ENCODE measurements at regions not wholly inside any gene's neighbourhood (a gene's known extent, or its start where the extent isn't known, plus 50 kb on each side); places are given as distances from the start of the nearest gene placed in this dataset.
A peak's percentile ranks its signal among the peaks of the same experiment; 100 is the strongest.

GRCh38 chr2:41900101-41900577 lies 147.7 kb upstream of the PKDCC start:
- TF ChIP-seq CTCF (conservative IDR thresholded peaks at IDR 0.05) = no peak
- no peak overlapping the region for H3K27ac ChIP-seq

- H3K27ac ChIP-seq = no peak overlapping the region
- TF ChIP-seq CTCF (conservative IDR thresholded peaks at IDR 0.05) = no peak
These were observed 144.9 kb upstream of the PKDCC start for GRCh38 chr2:41902897-41903296.

GRCh38 chr2:41903474-41904135 lies 144.2 kb upstream of the PKDCC start:
- TF ChIP-seq CTCF (conservative IDR thresholded peaks at IDR 0.05) = no peak
- no peak overlapping the region for H3K27ac ChIP-seq

GRCh38 chr2:41904459-41904858 lies 143.4 kb upstream of the PKDCC start:
- no peak for TF ChIP-seq CTCF (conservative IDR thresholded peaks at IDR 0.05)
- peak overlapping the region; percentile 82; the same call in 1 of the 2 replicates for H3K27ac ChIP-seq

GRCh38 chr2:41905597-41906337 lies 142.1 kb upstream of the PKDCC start:
- peak overlapping the region; percentile 82 for H3K27ac ChIP-seq
- no peak for TF ChIP-seq CTCF (conservative IDR thresholded peaks at IDR 0.05)

GRCh38 chr2:41906338-41906725 lies 141.5 kb upstream of the PKDCC start:
- no peak for TF ChIP-seq CTCF (conservative IDR thresholded peaks at IDR 0.05)
- peak overlapping the region; percentile 82 for H3K27ac ChIP-seq

- H3K27ac ChIP-seq = peak overlapping the region; percentile 82
These were observed 140.7 kb upstream of the PKDCC start for GRCh38 chr2:41907141-41907540.

More at GRCh38 chr2:41907141-41907540, 140.7 kb upstream of the PKDCC start:
- TF ChIP-seq CTCF (conservative IDR thresholded peaks at IDR 0.05) = no peak

Data from VCaP (cell line).